ENCODE measurements at regions not wholly inside any gene's neighbourhood (a gene's known extent, or its start where the extent isn't known, plus 50 kb on each side); places are given as distances from the start of the nearest gene placed in this dataset.

GRCh38 chr1:98420376-98421084 lies 241.0 kb upstream of the SNX7 start:
- no peak for TF ChIP-seq LEF1 (IDR thresholded peaks at IDR 0.05; ENCODE audit: borderline replicate concordance)
- TF ChIP-seq, protein P1, sequence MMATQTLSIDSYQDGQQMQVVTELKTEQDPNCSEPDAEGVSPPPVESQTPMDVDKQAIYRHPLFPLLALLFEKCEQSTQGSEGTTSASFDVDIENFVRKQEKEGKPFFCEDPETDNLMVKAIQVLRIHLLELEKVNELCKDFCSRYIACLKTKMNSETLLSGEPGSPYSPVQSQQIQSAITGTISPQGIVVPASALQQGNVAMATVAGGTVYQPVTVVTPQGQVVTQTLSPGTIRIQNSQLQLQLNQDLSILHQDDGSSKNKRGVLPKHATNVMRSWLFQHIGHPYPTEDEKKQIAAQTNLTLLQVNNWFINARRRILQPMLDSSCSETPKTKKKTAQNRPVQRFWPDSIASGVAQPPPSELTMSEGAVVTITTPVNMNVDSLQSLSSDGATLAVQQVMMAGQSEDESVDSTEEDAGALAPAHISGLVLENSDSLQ (IDR thresholded peaks at IDR 0.05): no peak
- TF ChIP-seq FOXK2 (IDR thresholded peaks at IDR 0.05): no peak
- TF ChIP-seq FOXM1 (IDR thresholded peaks at IDR 0.05; ENCODE audit: borderline replicate concordance): no peak
- TF ChIP-seq SUZ12 (IDR thresholded peaks at IDR 0.05): no peak
